ENCODE measurements at regions not wholly inside any gene's neighbourhood (a gene's known extent, or its start where the extent isn't known, plus 50 kb on each side); places are given as distances from the start of the nearest gene placed in this dataset.

DNA sequence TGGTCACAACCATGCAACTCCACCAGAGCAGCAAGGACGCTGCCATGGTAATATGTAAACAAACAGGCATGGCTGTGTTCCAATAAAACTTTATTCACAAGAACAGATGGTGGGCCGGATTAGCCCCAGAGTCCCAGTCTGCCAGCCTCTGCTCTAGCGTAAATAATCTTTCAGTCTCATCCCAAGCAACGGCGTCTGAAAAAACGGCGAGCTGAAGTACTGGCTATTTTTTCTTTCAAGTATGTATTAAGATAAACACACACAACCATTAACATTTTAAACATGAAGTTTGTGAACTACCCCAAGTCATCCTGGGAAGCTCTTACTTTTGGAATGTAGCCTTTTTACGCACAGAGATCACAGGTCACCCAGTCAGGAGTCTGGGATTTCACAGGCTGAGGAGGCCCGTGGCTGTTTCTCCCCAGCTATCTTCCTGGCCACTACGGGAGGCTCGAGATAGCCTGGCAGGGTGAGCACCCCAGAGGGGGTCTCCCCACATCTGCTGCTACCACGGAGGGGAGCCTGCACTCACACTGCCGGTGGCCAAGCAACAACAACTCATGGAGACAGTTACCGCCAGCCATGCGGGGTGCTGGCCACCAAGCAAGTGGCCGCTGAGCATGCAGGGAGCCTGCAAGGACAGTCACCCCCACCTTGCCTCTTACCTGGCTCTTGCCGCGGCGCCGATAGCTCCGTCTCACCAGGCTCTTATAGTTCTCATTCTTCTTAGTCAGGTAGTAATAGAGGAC lies 124.6 kb downstream of the RFLNA start:
- DNase-seq (ENCODE audit: low read depth in 4 of 4, low spot score in 3 of 4) = no peak

DNA sequence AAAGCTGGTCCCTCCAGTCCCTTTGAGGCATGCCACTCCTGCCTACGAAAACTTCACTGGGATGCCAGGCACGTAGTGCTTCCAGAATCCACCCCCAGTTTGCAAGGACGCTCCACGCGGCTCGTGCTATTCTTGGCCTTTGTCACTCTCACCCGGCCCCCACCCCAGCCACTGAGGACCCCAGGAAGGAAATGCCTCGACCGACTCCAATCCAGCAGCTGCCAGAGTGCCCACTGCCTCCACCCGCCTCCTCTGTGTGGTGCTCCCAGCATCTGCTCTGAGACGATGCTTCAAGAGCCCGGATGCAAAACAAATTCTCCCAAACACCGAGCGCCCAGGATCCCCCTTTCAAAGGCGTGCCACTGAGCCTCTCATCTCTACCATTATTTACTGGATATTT lies 123.9 kb downstream of the RFLNA start:
- no peak for DNase-seq (ENCODE audit: low read depth in 4 of 4, low spot score in 3 of 4)

DNA sequence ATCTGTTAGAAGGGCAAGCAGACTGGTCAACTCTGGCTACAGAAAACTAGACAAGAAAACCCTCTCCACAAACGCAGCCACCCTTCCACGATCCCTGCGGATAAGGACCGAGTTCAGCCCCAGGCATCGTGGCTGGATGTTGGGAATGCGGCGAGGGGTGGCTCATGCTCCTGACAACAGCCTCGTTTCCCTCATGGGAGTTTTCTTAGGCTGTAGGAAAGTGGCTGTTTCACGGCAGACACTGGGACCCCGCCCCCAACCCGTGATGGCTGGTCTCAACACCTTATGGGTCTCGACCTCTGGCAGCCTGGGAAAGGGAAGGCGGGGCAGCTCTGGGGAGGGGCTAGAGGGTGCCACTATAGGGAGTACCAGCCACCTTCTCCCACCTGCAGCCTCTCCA lies 123.3 kb downstream of the RFLNA start:
- DNase-seq (ENCODE audit: low read depth in 4 of 4, low spot score in 3 of 4) = no peak

DNA sequence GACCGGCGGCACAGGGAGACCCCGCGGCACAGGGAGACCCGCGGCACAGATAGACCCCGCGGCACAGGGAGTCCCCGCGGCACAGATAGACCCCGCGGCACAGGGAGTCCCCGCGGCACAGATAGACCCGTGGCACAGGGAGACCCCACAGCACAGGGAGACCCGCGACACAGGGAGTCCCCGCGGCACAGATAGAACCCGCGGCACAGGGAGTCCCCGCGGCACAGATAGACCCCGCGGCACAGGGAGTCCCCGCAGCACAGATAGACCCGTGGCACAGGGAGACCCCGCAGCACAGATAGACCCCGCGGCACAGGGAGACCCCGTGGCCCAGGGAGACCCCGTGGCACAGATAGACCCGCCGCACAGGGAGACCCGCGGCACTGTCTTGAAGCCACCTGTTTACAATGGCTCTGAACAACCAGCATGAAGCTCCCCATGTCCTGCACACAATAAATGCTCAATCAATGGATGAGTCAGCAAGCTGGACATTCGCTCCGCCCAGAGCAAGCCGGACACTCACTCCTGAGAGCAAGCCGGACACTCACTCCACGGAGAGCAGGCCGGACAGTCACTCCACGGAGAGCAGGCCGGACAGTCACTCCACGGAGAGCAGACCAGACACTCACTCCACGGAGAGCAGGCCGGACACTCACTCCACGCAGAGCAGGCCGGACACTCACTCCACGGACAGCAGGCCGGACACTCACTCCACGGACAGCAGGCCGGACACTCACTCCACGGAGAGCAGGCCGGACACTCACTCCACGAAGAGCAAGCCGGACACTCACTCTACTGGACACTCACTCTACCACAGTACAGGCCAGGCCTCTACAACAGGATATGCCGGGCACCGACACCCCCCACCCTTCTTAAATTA lies 121.9 kb downstream of the RFLNA start:
- no peak for DNase-seq (ENCODE audit: low read depth in 4 of 4, low spot score in 3 of 4)

DNA sequence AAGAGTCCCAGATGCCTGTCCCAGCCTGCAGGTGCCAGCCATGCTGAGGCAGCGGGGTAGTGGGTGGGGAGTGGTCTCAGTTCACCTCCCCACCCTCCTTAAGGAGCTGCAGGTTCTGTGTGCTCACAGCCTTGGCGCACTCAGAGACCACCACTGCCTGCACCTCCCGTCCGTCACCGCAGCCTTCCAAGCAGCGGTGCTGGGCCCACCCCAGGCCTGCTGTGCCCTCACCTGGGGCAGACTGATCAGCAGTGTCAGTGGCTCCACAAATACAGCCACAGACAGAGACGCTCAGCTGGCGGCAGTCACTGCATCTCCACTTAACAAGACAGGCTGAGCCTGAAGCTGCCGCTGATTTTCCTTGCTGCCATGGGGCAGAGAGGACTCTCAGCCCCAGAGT lies 120.2 kb downstream of the RFLNA start:
- DNase-seq (ENCODE audit: low read depth in 4 of 4, low spot score in 3 of 4) = no peak

DNA sequence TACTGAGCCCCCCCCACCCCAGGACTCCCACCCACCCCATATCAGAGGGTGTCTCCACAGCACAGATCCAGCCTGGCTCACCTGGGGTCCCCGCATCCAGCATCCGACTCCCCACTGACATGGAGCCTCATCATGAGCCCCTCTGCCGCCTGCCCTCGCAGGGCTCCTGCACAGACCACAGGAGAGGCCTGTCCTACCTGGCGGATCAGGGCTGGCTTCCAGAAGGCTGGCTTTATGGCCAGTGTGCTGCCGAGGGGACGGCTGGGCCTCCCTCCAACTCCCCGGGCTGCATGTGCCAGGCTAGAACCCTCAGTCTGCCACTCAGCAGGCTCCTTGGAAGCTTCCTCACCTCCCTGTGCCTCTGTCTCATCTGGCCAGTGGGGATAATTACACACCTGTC lies 119.0 kb downstream of the RFLNA start:
- DNase-seq (ENCODE audit: low read depth in 4 of 4, low spot score in 3 of 4) = no peak

DNA sequence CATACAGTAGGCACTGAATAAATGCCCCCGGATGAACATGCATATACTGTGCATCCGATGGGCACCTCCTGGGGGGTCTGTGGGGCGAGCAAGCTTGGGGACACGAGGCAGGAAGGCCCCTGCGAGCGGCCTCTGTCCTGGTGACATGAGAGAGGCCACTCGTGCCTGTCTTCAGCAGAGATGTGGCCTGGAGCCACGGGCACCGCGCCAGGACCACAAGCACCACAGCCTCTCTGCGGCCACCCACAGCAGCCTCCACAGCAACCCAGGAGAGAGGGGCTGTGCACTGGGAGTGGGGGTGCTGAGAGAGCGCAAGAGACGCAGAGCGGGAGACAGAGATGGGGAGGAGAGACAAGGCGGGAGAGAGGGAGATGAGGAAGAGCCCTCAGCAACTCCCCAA lies 118.5 kb downstream of the RFLNA start:
- no peak for DNase-seq (ENCODE audit: low read depth in 4 of 4, low spot score in 3 of 4)

DNA sequence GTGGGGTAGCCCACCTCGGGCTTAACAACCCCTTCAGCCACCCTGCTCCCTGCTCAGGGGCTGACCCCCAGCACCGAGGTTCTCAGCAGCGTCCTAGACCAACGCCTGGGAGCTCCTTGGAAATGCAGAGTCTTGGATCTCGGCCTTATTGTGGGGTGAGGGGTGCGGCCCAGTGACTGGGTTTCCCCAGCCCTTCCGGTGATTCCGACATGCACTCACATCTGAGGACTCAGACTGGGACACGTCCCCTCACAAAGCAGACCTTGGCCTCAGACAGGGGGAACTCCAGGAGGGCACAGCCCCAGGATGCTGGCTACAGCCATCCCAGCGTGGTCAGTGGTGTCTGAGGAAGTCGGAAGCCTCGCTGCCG lies 117.7 kb downstream of the RFLNA start:
- DNase-seq (ENCODE audit: low read depth in 4 of 4, low spot score in 3 of 4) = no peak

DNA sequence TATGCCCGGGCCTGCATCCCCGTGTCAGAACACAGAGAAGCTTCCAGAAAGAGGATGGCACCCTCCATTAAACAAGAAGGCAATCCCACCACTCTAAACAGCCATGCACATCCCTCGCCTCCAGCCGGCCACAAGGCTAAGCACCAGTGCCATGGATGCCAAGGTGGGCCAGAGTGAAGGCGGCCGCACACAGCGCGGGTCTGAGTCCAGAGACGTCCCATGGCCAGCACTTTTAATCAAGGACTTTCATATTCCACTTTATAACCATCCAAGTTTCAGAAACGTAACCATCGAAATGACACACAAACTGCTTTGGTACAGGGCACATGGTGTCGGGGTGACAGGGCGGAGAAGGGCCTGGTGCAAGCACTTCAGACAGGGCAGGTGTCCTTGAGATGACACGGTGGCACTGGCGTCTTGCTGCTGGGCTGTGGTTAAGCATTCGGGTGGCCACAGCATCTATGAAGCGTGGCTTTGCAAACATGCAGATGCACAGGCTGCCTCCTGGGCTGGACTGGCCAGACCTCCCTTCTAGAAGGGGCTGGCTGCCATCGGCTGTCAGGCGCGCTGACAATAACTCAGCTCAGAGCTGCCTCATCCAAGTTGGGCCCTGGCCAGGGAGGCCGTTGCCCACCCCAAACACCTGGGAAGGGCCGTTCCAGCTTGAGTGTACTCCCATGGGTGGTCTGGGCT lies 117.2 kb downstream of the RFLNA start:
- no peak for DNase-seq (ENCODE audit: low read depth in 4 of 4, low spot score in 3 of 4)

DNA sequence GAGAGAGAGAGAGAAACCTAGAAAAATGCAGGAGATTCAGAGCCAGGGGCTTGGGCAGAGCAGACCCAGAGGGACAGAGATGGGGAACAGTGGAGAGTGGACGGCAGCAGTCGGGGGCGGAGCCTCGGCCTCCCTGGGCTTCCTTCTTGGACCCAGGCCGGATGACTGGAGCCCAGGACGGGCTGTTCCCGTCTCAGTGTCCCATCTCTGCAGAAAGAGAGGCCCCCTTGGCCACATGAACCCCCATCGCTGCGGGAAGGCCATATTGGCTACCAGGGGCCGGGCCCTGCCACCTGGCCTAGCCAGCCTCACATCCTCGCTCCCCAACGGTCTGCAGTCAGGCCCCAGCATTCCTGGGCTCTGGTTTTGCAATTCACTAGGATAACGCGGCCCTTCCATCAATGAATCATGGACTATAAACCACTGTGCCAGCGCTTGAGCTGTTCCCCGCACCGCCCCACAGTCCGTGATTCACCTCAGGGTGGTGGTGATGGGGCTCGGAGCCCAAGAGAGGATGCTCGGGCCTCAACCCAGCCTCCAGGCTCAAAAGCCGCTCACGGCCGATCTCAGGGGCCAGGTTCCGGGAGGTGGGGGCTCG lies 116.5 kb downstream of the RFLNA start:
- no peak for DNase-seq (ENCODE audit: low read depth in 4 of 4, low spot score in 3 of 4)

DNA sequence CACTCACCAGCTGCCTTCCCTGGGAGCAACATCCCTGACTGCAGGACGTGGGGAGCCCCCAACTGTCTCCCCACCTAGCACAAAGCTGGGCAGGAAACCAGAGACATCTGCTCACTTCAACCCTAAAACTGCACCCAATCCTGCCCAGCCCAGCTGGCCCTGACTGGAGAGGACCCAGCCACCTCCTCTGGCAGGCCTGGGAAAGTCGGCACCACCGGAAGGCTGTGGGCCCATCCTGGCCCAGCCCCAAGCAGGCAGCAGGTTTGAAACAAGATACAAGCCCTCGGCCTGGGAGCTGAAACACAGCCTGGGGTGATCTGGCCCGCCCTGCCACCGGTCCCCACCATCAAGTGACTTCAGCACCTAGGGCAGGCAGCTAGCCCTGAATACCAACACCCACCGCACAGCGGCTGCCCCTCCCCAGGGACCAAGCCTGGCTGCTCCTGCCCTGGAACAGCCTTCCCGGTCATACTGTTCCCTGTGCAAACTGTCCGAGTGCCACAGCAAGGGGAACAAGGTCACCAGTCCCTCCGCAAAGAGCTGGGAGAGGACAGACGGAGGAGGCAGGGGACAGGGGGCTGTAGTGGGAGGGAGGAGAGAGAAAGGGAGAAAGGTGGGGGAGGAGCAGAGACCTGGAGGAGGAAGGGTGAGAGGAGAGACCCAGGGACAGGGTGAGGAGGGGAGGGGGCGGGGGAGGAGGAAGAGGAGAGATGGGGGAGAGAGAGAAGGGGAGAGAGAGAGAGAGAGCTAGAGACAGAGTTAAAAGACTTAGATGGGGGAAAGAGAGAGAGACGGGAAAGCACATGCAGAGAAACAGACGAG lies 115.7 kb downstream of the RFLNA start:
- DNase-seq (ENCODE audit: low read depth in 4 of 4, low spot score in 3 of 4) = no peak

DNA sequence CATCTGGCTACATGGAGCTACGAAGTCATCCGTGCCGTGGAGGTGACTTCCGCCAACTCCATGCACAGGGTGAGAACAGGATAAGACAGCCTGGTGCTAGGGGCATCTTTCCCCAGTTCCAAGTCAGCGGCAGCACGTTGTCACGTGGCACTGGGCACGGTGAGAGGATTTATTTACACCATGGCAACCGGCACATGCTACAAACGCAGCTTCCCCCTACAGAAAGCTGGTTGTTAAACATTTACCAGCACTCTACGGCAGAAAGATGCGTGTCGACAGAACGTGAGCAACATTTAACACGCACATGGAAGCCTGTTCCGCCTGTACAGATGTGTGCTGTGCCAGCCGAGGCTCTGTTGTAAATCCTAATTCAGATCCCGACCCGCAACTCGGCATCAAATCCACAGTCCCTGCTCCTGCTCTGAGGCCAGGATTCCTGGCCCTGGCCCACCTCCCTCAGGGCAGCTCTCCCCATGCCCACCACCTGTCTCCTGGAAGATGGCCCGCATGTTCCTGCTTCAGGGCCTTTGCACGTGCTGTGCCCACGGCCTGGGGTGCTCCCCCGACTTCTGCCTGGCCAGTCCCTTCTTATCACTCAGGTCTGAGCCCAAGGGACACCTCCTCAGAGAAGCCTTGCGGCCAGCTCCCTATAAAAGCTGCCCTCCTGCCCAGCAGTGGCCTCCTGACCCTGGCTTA lies 114.1 kb downstream of the RFLNA start:
- peak in 1 of 4 donors; percentile 58 for DNase-seq (ENCODE audit: low read depth in 4 of 4, low spot score in 3 of 4)

DNA sequence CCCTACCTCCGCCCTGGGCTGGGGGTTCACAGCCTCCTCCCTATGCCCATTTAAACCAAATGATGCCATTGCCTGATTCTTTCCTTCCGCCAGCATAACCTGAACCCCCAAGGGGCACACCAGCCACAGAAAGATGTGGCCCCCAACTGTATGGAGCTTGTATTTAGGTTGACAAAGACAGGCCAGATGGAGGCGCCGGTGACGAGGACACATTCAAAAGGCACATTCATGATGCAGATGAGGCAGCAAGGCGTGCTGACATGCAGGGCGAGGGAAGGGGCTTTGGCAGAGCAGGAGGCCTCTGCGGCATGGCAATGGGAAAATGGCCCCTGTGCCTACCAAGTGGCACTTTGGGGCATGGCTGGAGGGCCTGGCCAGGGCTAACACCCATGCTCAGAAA lies 112.2 kb downstream of the RFLNA start:
- DNase-seq (ENCODE audit: low read depth in 4 of 4, low spot score in 3 of 4) = no peak

DNA sequence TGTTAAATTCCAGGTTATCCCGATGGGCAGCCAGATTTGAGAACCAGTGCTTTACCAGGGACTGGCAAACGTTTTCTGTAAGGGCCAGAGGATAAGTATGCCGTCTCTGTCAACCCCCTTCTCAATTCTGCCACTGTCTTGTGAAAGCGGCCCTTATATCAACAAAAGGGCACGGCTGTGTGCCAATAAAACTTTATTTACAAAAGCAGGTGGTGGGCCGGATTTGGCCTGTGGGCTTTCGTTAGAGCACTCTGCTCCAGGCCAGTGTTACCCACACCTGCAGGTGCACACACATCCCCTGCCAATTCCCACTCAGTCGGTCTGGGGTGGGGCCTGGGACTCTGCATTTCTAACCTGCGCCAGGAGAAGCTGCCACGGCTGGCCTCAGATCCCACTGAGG lies 111.2 kb downstream of the RFLNA start:
- DNase-seq (ENCODE audit: low read depth in 4 of 4, low spot score in 3 of 4) = no peak

DNA sequence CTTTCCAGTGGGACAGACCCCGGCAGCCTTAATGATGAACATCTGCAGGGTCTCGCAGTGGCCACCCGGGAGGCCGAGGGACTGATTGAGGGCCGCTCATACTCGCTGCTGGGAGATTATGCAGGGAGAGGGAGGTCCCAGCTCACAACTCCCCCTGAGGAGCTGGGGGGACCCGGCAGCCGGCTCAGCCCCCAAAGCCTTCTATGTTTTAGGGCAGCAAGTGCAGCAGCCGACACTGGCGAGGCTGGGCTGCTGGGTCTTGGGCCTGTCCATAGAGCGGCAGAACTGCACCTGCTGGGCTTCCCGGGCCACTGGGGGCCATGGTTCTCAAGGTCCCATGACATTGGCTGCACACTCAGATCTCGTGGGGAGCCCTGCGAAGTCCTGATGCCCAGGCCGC lies 110.7 kb downstream of the RFLNA start:
- no peak for DNase-seq (ENCODE audit: low read depth in 4 of 4, low spot score in 3 of 4)

DNA sequence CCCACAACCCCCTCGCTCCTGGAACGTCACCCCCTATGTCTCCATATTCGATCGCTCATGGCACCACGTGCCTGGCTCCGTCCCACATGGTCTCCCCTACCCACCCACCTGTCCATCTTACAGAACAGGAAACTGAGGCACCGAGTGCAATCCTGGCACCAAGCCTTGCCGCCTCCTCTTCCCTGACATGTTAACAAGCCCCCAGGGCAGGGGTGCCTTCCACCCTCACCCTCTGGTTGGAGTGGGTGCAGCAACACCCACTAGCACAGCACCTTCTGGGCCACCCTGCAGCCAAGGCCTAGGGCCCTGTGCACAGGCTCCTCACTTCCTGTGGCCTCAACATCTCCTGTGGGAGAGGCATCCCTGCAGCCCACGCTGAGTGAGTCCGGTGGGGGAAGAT lies 110.3 kb downstream of the RFLNA start:
- no peak for DNase-seq (ENCODE audit: low read depth in 4 of 4, low spot score in 3 of 4)

DNA sequence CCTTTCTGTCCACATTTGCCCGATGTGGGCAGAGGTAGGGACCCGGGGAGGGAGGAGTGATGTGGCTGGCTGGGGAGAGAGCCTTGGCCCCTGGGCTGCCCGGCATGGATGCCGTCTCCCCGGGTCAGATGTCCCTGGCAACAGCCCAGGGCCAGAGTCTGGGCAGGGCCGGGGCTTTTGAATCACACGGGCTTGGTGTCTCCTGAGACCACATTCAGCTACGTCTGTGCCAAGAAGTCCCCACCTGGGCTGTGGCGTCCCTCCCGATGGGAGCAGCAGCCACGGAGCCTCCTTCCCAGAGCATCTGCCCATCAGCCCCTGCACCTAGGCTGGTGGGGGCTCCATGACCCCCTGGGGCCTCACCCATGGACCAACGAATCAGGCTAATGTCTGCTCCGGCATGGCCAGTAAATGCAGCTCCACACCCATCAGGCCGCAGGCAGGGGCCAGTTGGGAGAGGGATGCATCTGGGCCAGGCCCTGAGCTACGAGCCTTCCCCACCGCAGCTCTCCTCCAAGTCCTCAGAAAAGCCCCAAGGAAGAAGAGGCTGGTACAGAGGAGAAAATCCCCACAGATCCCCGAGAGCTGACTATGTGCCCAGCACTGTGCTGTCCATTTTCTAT lies 109.4 kb downstream of the RFLNA start:
- no peak for DNase-seq (ENCODE audit: low read depth in 4 of 4, low spot score in 3 of 4)

DNA sequence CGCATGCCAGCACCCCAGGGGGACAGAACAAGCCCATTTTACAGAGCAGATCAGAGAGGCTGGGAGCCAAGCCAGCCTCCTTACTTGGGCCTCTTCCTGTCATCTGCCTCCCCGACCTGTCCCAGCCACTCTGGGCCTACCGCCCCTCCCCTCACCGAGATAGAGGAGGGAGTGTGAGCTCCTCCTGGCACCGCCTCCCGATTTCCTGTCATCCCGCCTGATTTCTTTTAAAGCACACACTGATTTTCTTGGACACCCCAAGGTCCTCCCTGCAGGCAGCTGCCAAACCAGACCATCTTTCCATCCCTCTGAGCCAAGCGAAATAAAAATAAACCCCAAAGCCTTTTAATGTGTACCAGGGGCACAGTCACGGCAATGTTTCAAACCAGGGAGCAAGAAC lies 108.4 kb downstream of the RFLNA start:
- DNase-seq (ENCODE audit: low read depth in 4 of 4, low spot score in 3 of 4) = no peak

Data from right renal pelvis (tissue), 4 donors.